GM12878 (cell line): ENCODE measurements at regions not wholly inside any gene's neighbourhood (a gene's known extent, or its start where the extent isn't known, plus 50 kb on each side); places are given as distances from the start of the nearest gene placed in this dataset.

Source experiments
- BACH1 ChIP-seq: fragments of 450-650 bp; IDR thresholded peaks from 2 replicates; pipeline ENCODE4 v1.6.1; 2017; ENCODE audit warnings: mild to moderate bottlenecking, borderline replicate concordance
- BCL11A ChIP-seq: IDR thresholded peaks from 2 replicates; pipeline ENCODE4 v1.6.1; 2011; ENCODE audit warnings: low read depth, low read length
- DPF2 ChIP-seq: fragments of 450-650 bp; IDR thresholded peaks from 2 replicates; pipeline ENCODE4 v1.6.1; 2017; ENCODE audit warnings: mild to moderate bottlenecking
- EZH2 ChIP-seq: IDR thresholded peaks from 2 replicates; pipeline ENCODE4 v1.6.1; 2012; ENCODE audit warnings: low read depth, mild to moderate bottlenecking, control low read depth, inconsistent platforms, low read length, borderline replicate concordance; ENCODE audit not compliant: control insufficient read depth
- FOXM1 ChIP-seq: IDR thresholded peaks from 2 replicates; pipeline ENCODE4 v1.6.1; 2012; ENCODE audit warnings: low read depth, mild to moderate bottlenecking, inconsistent platforms, low read length, moderate library complexity
- HDGF ChIP-seq: fragments of 450-650 bp; IDR thresholded peaks from 2 replicates; pipeline ENCODE4 v1.6.1; 2016; ENCODE audit warnings: antibody characterized with exemption
- RAD21 ChIP-seq: IDR thresholded peaks from 2 replicates; pipeline ENCODE4 v1.6.1; 2011; ENCODE audit warnings: mild to moderate bottlenecking, low read depth, low read length, moderate library complexity; ENCODE audit not compliant: insufficient read depth
- RUNX3 ChIP-seq: IDR thresholded peaks from 2 replicates; pipeline ENCODE4 v1.6.1; 2012; ENCODE audit warnings: low read length, inconsistent platforms
- TCF12 ChIP-seq: IDR thresholded peaks from 2 replicates; pipeline ENCODE4 v1.6.1; 2011; ENCODE audit warnings: low read depth, mild to moderate bottlenecking, low read length
- YY1 ChIP-seq: IDR thresholded peaks from 2 replicates; pipeline ENCODE4 v1.6.1; 2011; ENCODE audit warnings: low read depth, mild to moderate bottlenecking, low read length
- ZNF24 ChIP-seq: fragments of 450-650 bp; IDR thresholded peaks from 2 replicates; pipeline ENCODE4 v1.6.1; 2017; ENCODE audit warnings: antibody characterized with exemption, mild to moderate bottlenecking
- ZNF274 ChIP-seq: IDR thresholded peaks from one replicate; pipeline ENCODE4 v1.8.0; 2011; ENCODE audit not compliant: insufficient read length, insufficient read depth
- ZZZ3 ChIP-seq: IDR thresholded peaks from 2 replicates; pipeline ENCODE4 v1.6.1; 2011; ENCODE audit warnings: low read depth; ENCODE audit not compliant: control insufficient read depth, insufficient read length
- TF ChIP-seq, protein P1 (sequence below): fragments of 450-650 bp; IDR thresholded peaks from 2 replicates; pipeline ENCODE4 v1.6.1; 2017; ENCODE audit warnings: mild to moderate bottlenecking, moderate library complexity
- TF ChIP-seq, protein P2 (sequence below): fragments of 150-350 bp; IDR thresholded peaks from 2 replicates; pipeline ENCODE4 v1.6.1; 2014; ENCODE audit warnings: mild to moderate bottlenecking, low read depth, low read length
- TF ChIP-seq, protein P3 (sequence below): IDR thresholded peaks from 2 replicates; pipeline ENCODE4 v1.6.1; 2012; ENCODE audit warnings: low read depth, low read length, improper control_type of control experiment
- TF ChIP-seq, protein P4 (sequence below): fragments of 450-650 bp; IDR thresholded peaks from 2 replicates; pipeline ENCODE4 v1.6.1; 2017; ENCODE audit warnings: mild to moderate bottlenecking, low read depth, inconsistent platforms; ENCODE audit not compliant: poor library complexity, severe bottlenecking
- TF ChIP-seq, protein P5 (sequence below): fragments of 450-650 bp; IDR thresholded peaks from 2 replicates; pipeline ENCODE4 v1.6.1; 2016; ENCODE audit warnings: mild to moderate bottlenecking
- TF ChIP-seq, protein P6 (sequence below): IDR thresholded peaks from 2 replicates; pipeline ENCODE4 v1.6.1; 2012; ENCODE audit warnings: low read depth, low read length, improper control_type of control experiment

DNA sequence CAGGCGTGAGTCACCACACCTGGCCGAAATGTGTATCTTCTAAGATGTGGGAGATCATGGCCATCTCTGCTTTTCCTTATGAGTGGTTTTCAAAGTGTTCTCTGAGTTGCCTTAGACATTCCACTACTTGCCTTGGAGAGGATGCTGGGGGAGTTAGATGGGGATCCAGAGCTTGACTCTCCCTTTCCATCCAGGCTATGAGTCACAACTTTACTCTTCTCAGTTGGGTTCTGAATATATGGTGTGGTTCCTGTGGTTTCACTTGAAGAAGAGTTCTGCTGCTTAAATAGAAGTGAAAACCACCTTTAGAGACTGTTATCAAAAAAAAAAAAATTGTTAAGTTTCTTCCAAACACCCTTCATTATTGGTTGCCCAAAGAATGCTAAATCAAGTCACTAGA lies 217.6 kb downstream of the ZNF608 start (continued):
- TF ChIP-seq, protein P1, sequence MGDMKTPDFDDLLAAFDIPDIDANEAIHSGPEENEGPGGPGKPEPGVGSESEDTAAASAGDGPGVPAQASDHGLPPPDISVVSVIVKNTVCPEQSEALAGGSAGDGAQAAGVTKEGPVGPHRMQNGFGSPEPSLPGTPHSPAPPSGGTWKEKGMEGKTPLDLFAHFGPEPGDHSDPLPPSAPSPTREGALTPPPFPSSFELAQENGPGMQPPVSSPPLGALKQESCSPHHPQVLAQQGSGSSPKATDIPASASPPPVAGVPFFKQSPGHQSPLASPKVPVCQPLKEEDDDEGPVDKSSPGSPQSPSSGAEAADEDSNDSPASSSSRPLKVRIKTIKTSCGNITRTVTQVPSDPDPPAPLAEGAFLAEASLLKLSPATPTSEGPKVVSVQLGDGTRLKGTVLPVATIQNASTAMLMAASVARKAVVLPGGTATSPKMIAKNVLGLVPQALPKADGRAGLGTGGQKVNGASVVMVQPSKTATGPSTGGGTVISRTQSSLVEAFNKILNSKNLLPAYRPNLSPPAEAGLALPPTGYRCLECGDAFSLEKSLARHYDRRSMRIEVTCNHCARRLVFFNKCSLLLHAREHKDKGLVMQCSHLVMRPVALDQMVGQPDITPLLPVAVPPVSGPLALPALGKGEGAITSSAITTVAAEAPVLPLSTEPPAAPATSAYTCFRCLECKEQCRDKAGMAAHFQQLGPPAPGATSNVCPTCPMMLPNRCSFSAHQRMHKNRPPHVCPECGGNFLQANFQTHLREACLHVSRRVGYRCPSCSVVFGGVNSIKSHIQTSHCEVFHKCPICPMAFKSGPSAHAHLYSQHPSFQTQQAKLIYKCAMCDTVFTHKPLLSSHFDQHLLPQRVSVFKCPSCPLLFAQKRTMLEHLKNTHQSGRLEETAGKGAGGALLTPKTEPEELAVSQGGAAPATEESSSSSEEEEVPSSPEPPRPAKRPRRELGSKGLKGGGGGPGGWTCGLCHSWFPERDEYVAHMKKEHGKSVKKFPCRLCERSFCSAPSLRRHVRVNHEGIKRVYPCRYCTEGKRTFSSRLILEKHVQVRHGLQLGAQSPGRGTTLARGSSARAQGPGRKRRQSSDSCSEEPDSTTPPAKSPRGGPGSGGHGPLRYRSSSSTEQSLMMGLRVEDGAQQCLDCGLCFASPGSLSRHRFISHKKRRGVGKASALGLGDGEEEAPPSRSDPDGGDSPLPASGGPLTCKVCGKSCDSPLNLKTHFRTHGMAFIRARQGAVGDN, result no peak
- TF ChIP-seq TCF12 (no peak), FOXM1 (no peak), ZNF274 (no peak), ZNF24 (no peak), HDGF (no peak), EZH2 (no peak), BCL11A (peak; percentile 54; the same call in 1 of the 2 replicates), YY1 (no peak), RAD21 (no peak), DPF2 (no peak), ZZZ3 (no peak), RUNX3 (peak; percentile 94), BACH1 (no peak)
- TF ChIP-seq, protein P2, sequence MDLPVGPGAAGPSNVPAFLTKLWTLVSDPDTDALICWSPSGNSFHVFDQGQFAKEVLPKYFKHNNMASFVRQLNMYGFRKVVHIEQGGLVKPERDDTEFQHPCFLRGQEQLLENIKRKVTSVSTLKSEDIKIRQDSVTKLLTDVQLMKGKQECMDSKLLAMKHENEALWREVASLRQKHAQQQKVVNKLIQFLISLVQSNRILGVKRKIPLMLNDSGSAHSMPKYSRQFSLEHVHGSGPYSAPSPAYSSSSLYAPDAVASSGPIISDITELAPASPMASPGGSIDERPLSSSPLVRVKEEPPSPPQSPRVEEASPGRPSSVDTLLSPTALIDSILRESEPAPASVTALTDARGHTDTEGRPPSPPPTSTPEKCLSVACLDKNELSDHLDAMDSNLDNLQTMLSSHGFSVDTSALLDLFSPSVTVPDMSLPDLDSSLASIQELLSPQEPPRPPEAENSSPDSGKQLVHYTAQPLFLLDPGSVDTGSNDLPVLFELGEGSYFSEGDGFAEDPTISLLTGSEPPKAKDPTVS, result no peak
- TF ChIP-seq, protein P3, sequence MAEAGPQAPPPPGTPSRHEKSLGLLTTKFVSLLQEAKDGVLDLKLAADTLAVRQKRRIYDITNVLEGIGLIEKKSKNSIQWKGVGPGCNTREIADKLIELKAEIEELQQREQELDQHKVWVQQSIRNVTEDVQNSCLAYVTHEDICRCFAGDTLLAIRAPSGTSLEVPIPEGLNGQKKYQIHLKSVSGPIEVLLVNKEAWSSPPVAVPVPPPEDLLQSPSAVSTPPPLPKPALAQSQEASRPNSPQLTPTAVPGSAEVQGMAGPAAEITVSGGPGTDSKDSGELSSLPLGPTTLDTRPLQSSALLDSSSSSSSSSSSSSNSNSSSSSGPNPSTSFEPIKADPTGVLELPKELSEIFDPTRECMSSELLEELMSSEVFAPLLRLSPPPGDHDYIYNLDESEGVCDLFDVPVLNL, result no peak
- TF ChIP-seq, protein P4, sequence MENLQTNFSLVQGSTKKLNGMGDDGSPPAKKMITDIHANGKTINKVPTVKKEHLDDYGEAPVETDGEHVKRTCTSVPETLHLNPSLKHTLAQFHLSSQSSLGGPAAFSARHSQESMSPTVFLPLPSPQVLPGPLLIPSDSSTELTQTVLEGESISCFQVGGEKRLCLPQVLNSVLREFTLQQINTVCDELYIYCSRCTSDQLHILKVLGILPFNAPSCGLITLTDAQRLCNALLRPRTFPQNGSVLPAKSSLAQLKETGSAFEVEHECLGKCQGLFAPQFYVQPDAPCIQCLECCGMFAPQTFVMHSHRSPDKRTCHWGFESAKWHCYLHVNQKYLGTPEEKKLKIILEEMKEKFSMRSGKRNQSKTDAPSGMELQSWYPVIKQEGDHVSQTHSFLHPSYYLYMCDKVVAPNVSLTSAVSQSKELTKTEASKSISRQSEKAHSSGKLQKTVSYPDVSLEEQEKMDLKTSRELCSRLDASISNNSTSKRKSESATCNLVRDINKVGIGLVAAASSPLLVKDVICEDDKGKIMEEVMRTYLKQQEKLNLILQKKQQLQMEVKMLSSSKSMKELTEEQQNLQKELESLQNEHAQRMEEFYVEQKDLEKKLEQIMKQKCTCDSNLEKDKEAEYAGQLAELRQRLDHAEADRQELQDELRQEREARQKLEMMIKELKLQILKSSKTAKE, result no peak
- TF ChIP-seq, protein P5, sequence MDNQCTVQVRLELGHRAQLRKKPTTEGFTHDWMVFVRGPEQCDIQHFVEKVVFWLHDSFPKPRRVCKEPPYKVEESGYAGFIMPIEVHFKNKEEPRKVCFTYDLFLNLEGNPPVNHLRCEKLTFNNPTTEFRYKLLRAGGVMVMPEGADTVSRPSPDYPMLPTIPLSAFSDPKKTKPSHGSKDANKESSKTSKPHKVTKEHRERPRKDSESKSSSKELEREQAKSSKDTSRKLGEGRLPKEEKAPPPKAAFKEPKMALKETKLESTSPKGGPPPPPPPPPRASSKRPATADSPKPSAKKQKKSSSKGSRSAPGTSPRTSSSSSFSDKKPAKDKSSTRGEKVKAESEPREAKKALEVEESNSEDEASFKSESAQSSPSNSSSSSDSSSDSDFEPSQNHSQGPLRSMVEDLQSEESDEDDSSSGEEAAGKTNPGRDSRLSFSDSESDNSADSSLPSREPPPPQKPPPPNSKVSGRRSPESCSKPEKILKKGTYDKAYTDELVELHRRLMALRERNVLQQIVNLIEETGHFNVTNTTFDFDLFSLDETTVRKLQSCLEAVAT, result no peak
- TF ChIP-seq, protein P6, sequence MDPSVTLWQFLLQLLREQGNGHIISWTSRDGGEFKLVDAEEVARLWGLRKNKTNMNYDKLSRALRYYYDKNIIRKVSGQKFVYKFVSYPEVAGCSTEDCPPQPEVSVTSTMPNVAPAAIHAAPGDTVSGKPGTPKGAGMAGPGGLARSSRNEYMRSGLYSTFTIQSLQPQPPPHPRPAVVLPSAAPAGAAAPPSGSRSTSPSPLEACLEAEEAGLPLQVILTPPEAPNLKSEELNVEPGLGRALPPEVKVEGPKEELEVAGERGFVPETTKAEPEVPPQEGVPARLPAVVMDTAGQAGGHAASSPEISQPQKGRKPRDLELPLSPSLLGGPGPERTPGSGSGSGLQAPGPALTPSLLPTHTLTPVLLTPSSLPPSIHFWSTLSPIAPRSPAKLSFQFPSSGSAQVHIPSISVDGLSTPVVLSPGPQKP, result no peak
